Suprapubic skin (tissue), 2 donors: ENCODE measurements at regions not wholly inside any gene's neighbourhood (a gene's known extent, or its start where the extent isn't known, plus 50 kb on each side); places are given as distances from the start of the nearest gene placed in this dataset.

Source experiments
- EP300 ChIP-seq: sonication (generic); formaldehyde crosslinking; IDR thresholded peaks from one replicate; pipeline ENCODE4 v1.6.1; 2017; ENCODE audit warnings: antibody characterized with exemption
- POLR2A ChIP-seq, 2 donors: fragments of 450-650 bp; IDR thresholded peaks; one replicate each; pipeline ENCODE4 v1.6.1; 2017; ENCODE audit warnings: antibody characterized with exemption in 2 of 2, mild to moderate bottlenecking in 2 of 2, moderate library complexity in 2 of 2

DNA sequence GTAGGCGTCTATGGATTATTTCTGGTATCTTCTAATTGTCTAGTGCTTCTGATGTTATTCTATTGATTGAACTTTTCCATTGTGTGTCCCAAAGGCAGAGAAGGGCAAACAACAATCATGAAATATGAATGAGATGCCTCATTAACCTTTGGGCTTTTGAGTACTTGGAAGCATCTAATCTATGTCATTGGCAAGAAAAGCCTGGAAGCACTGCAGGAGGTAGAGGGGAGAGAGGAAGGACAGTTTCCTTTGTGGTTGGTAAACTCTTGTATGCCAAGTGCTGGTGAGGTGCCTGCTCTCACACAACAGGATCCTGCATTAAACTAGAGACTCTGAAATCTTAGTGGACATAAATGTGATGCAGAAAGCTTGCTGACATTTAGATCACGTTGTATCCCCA, 155.2 kb upstream of the TPK1 start:
- TF ChIP-seq POLR2A (IDR thresholded peaks at IDR 0.05) = no peak
- no peak for TF ChIP-seq EP300
